HG03139 (cell line): ENCODE measurements at regions not wholly inside any gene's neighbourhood (a gene's known extent, or its start where the extent isn't known, plus 50 kb on each side); places are given as distances from the start of the nearest gene placed in this dataset.
"Not testable (repeated sequence)": the region's sequence is repeated elsewhere in the genome, so short reads cannot be mapped to it uniquely, and the experiment has no call there.

ENCODE experiments used
- ATAC-seq: cut with Tn5 transposase; IDR thresholded peaks from one replicate; pipeline ENCODE4 v1.9.1; 2021; ENCODE audit not compliant: unreplicated experiment

GRCh38 chr3:191813245-191813644 is 352.3 kb downstream of the PYDC2 start:
- ATAC-seq, result no peak

GRCh38 chr3:191848818-191849217 is 387.9 kb downstream of the PYDC2 start:
- ATAC-seq, result no peak

GRCh38 chr3:191859531-191859930 is 398.6 kb downstream of the PYDC2 start:
- no peak for ATAC-seq

GRCh38 chr3:191869738-191870415 is 408.9 kb downstream of the PYDC2 start:
- ATAC-seq, result no peak

- ATAC-seq, result no peak
Measured at GRCh38 chr3:191873736-191874135, 412.8 kb downstream of the PYDC2 start.

GRCh38 chr3:191882289-191882688 is 421.3 kb downstream of the PYDC2 start:
- ATAC-seq, result no peak

- ATAC-seq, result no peak
Measured at GRCh38 chr3:191884132-191884531, 423.2 kb downstream of the PYDC2 start.

GRCh38 chr3:191889106-191889505 is 428.1 kb downstream of the PYDC2 start:
- ATAC-seq, result no peak

GRCh38 chr3:191889756-191890155 is 428.8 kb downstream of the PYDC2 start:
- ATAC-seq, result no peak

GRCh38 chr3:191894406-191894805 is 433.4 kb downstream of the PYDC2 start:
- no peak for ATAC-seq

- no peak for ATAC-seq
Measured at GRCh38 chr3:191901741-191902140, 440.8 kb downstream of the PYDC2 start.

- ATAC-seq, result no peak
Measured at GRCh38 chr3:191912616-191913204, 451.7 kb downstream of the PYDC2 start.

GRCh38 chr3:191915712-191916111 is 454.7 kb downstream of the PYDC2 start:
- ATAC-seq, result no peak

- ATAC-seq, result no peak
Measured at GRCh38 chr3:191919491-191920026, 458.6 kb downstream of the PYDC2 start.

GRCh38 chr3:191922570-191922969 is 461.6 kb downstream of the PYDC2 start:
- no peak for ATAC-seq

GRCh38 chr3:191927183-191927817 is 466.3 kb downstream of the PYDC2 start:
- not testable (repeated sequence) for ATAC-seq

- ATAC-seq, result not testable (repeated sequence)
Measured at GRCh38 chr3:191927998-191928397, 467.0 kb downstream of the PYDC2 start.

- ATAC-seq, result no peak
Measured at GRCh38 chr3:191944835-191945234, 483.9 kb downstream of the PYDC2 start.

GRCh38 chr3:191952186-191952585 is 491.2 kb downstream of the PYDC2 start:
- ATAC-seq, result no peak

- ATAC-seq, result no peak
Measured at GRCh38 chr3:191952609-191953008, 491.6 kb downstream of the PYDC2 start.

- ATAC-seq, result peak; percentile 65
Measured at GRCh38 chr3:191958980-191959671, 498.2 kb downstream of the PYDC2 start.
